ENCODE measurements at regions not wholly inside any gene's neighbourhood (a gene's known extent, or its start where the extent isn't known, plus 50 kb on each side); places are given as distances from the start of the nearest gene placed in this dataset.

DNA sequence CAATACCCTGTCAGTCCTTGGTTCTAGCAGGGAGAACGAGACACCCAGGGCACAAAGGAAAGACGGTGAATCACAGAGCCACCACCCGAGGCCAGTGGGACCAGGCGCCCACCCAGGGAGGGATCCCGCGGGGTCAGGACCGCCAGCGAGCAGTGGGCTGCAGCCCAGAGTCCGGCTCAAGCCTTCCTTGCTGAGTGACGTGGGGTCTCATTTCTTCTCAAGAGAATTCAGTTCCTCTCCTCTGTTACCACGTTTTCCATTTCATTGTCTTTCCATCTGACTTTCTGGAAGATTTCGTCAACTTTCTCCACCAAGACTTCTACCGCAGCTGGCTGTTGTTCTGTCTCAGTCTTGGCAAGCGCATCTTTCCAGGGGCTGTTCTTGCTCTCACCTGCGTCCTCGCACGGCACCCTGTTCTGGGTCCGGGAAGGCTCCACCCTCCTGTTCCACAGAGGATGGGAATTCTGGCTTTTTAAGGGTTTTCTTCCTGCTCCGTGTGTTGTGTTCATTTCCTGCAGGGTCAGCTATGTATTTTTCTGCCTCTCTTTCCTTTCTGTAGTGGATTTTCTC, 248.6 kb downstream of the NDUFA10 start:
- no peak for DNase-seq

DNA sequence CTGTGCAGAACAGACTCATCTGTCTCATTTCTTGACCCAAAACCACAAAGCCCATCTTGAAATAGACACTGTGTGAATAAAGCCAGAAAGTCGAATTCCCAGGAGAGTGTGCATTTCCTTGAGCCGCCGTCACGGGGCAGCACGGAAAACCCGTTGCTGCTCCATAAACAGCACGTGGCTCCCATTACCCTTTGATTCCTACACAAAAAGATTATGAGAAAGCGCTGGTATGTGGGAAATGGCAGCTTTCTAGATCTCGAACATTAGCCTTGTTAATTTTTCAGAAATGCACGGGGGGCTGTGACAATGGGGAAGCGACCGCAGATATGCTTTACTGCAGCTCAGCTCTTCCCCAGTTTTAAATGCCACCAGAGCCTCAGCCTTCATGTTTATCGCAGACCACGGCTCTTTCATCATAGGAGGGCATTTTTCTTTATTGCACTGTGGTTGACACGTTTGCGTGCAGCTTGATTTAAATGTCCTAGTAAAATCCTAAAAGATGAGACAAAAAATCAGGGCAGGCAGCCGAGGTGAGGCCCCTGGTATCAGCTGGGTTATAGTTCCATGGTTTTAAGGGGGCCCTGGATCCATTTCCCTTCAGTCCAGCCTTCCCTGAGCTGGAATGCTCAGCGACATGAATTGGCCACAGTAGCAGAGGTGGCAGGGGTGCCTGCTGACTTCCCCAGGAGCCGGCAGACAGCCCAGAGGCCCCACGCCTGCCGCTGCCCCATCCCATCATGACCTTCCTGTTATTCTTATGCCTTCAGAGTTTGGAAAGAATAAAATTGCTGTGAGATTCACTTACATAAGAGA, 249.3 kb downstream of the NDUFA10 start:
- DNase-seq, result no peak

DNA sequence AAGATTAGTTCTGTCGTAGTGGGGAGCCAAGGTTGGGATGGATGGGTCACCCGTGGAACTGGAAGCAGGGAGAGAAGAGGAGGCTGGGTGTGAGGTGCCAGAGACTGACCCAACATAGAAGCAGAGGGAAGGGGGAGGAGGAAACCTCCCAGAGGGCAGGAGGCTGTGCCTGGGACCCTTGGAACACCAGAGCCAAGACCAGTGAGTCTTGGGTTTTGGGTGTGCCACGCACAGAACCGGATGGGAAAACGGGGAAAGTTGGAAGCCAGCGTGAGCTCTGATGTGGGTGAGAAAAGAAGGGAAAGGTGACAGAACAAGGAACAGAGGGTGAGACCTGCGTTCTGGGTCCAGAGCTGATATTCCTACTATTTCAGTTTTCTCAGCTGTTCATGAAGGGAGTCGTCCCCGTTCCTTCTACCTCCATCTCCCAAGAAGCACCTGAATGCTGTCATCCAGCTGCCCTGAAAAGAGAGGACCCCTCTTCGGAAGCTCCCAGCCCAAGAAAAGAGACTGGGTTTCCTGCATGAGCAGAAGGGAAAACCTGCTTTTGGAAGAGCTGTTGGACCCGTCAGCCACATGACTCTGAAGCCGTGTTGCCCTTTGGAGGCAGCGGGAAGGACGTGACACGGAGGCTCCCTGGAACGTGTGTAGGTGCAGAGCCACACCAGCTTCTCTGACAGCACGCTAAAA, 250.1 kb downstream of the NDUFA10 start:
- DNase-seq, result no peak

DNA sequence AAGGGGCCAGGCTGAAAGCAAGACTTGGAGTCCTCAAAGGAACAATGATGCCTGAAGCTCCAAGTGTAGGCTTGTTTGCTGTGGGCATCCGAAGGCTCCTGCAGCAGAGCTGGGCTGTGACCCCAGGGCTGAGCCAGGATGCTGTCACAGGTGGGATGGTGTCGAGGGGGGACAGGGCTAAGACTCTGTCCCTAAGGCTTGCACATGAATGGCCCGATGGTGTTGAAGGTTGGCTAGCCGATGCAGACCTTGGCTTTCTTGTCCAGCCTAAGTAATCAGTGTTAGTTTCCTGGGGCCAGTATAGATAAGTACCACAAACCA, 251.0 kb downstream of the NDUFA10 start:
- no peak for DNase-seq

DNA sequence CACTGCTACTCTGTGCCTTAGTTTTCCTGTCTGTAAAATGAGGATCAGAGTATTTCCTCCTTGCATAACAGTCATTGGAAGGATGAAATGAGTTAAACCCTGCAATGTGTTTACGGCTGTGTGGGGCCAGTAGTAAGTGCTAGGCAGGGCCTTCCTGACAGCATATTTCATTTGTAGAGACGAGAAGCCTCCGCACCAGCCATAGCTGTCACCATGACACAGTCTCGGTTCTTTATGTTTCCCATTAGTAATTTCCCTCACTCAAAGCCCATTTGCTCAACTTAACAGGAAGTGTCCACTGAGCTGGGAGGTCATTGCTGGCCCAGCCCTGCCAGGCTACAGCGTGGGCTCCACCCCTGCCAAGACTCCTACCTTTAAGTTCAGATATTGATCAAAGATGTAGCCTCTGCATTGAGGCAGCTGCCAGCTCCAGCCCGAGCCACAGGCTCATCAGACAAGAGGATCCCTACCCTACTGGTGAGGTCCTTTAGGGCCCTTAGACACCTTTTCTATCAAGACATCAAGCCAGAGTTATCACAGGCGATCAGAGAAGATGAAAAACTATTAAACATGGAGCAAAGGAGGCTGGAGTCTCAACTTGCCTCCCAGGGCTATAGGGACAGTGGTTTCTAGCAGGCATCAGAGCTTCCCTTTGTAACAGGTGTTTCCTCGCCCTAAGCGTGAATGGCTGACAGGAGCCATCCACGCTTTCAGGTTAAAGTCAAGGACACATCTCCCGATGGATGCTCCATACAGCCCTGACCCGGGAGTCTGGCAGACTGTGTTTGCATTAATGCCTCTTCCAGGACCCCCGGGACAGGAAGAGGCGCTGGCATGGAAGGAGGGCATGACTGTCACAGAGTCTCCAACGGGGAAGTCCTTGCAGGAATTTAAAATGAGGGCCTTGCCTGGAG, 251.7 kb downstream of the NDUFA10 start:
- no peak for DNase-seq

DNA sequence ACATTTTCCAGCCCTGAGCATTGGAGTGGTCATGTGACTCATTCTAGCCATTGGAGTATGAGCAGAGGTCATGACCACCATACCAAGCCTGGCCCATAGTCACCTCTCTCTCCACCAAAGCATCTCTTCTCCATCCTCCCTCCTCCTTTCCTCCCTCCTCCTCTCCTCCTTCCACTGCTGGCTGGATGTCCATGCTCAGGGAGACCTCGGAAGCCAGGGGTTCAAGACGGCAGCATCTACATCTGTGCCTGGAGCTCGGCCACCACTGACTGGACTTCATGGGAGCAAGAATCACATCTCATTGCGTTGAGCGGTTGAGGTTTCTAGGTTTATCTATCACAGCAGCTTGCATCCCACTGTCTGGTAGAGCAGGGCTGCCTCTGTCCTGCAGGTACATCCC, 252.4 kb downstream of the NDUFA10 start:
- no peak for DNase-seq

DNA sequence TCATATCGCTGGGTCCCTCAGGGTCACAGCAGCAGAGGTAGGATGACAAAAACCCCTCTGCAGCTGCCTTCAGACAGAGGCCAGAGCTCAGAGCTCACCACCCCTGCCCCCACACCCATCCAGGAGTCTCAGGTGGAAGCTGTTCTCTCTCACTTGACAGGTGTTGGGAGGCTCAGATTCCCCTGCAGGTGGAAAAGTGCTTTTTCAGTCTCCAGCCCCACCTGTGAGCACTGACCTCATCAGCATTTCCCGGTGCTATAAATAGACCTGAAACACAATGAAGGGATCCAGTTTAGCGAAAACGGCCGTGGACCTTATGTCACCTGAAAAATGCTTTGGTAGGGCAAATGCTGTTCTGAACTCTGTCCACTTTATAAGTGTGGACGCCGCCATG, 254.9 kb downstream of the NDUFA10 start:
- no peak for DNase-seq

DNA sequence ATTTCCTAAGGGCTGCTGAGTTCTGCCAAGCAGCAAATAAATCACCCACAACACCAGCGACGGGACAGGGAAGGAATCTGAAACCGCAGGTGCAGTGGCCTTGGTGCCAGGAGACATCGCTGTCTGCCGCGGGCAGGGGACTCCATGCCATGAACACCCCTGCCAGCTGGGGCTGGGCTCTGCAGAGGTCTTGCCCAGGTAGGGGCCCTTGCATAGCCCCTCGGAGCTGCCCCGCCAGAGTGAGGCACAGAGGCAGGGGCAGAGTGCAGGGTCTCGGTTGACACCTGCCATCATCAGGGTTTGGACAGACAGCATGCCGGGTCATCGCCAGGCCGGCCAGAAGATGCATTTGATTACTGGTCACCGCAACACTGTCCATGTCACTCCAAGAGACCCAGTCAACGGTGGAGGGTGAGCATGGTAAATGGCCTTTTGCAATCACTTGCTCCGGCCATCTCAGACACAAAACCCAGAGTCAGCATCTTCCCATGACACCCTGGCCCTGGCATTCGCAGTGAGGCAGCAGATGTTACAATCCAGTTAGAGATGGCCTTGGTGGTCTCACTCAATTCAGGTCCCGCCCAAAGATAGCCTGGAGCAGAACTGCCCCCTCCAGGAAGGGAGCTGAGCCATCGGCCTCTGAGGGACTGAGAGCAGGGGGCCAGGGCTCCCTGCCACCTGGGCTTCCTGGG, 255.4 kb downstream of the NDUFA10 start:
- no peak for DNase-seq

DNA sequence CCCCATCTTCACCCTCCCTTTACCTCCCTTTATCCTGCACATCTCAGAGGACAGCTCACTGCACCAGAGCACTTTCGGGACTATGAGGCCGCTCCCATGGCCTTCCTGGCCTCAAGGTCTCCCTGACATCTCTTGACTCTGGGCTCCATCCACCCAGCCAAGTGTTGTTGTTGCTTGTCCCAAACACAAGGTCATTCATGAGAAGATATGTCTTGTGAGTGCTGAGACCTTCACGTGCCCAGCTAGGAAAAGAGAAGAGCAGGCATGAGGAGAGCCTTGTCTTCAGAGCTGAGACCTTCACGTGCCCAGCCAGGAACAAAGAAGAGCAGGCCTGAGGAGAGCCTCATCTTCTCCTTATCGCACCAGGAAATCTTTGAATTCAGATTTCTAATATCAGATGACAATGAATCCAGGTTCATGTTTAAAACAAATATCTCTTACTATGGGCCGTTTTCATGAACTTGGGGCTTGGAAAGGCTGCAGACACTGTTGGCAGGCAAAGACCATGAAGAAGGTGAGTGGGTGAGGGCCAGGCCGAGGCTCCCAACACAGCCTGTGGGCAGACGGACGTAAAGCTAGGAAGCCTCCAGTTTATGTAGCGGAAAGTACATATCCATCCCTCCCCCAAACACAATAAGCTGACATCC, 256.1 kb downstream of the NDUFA10 start:
- DNase-seq, result no peak

DNA sequence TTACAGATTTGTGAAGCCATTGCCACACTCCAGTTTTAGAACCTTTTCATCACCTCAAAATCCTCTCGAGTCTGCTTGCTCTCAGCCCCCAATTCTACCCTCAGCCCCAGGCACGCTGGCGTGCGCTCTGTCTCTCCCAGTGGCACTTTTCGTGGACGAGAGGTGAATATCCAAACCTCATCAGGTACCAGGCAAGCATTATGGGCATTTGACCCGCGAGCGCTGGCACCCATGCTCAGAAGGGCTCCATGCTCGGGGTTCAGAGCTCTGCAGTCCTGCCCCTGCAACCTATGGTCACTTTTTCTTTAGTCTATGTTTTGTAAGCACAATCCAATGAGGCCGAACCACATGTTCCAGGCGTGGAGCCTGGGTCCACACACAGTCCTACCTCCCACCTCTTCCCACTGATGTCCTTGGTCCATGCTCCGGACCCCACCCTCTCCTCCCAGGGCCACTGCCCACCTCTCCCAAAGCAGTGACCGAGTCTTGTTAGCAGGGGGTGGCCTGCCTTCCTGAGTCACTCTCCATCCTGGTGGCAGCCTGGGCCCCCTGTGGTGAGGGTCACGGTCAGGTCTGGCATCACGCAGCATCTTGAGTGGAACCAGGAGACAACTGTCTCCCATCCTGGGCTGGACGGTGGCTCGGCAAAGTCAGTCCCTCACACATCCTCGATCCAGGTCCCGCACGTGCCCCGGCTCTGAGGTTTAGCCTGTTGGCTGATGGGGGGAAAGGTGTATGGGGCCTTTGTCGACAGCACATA, 256.9 kb downstream of the NDUFA10 start:
- DNase-seq, result no peak

DNA sequence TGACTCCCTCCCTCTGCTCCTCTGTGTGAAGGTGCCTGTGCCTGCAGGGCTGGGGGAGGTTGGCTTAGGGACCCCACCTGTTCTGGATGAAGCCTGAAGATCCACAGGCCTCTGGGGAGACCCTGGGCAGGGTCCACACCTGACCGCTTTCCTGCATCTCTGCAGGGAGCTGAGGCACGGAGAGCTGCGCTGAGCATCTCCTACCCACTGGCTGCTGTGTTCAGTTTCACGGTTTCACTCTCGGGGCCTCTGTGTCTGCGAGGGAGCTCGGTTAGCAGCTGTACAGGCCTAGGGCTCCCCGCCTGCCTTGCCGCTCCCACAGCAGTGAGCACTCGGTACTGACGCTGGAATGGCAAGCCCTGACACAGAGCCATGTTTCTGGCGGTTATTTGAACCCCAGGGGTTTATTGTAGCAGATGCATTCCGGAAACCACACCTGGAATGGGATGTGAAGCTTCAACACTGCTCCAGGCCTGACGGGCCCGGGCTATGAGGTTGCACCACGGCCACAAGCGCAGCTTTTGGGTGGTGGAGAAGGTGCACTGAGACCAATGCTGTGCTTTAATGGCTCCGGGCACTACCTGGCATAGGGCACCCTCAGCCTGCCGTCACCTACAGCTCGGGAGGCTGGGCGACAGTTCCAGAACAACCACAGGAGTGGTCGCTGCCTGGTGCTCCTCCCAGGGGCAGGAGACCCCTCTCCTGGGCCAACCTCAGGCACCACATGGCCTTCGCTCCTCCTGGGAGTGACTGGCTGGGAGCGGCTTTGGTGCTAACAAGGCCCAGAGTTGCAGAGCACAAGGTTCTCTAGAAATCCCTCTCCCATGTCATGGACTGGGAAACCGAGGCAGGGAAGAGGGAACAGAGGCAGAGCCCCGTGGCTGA, 257.9 kb downstream of the NDUFA10 start:
- DNase-seq, result no peak

DNA sequence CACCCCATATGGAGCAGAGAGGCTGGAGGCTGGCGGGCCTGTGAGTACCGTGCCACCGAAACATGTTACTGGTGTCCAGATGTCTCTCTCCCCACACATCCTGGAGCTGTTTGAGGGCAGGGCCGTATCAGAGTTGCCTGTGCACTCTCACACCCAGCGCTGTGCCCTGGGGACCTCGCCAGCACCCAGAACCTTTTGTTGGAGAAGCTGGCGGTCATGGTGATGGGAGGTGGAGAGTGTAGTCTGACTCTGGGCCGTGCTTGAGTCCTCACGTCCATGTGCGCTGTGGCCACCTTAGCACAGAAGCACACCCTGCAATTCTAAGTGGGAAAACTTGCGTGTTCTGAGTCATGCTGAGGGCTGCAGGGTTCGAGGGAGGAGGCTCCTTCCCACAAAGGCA, 259.2 kb downstream of the NDUFA10 start:
- DNase-seq, result no peak

DNA sequence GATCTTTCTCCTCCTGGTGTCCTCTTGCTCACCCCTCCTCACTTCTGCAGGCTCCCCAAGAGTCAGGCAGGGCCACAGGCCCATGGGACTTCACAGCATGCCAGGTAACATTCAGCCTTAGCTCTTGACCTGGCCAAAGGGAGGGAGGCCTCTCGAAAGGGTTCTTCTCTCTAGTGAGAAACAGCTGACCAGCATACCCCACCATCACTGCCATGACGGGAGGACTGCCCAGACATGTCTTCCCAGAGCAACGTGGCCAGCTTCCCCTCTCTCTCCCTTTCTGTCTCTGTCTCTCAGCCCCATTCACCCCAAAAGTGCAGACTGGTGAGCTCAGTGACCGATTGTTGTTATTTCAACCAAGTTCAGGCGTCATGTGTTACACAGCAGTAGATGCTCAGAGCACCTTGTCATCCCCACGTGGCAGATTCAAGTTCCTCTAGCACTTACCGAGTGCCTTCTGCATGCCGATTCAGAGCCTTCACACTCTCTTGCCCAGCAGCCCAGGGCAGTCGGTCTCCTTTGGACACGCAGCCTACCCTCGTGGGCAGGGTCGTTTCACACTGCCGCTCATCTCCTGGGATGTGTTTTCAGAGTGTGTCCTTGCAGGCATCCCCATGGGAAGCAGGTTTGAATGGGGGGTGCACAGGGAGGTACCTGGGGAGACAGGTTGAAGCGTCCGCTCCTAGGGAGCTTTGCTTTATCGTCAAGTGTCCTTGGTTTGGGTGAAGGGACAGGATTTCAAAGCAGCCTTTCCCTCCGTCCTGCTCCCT, 259.9 kb downstream of the NDUFA10 start:
- no peak for DNase-seq

DNA sequence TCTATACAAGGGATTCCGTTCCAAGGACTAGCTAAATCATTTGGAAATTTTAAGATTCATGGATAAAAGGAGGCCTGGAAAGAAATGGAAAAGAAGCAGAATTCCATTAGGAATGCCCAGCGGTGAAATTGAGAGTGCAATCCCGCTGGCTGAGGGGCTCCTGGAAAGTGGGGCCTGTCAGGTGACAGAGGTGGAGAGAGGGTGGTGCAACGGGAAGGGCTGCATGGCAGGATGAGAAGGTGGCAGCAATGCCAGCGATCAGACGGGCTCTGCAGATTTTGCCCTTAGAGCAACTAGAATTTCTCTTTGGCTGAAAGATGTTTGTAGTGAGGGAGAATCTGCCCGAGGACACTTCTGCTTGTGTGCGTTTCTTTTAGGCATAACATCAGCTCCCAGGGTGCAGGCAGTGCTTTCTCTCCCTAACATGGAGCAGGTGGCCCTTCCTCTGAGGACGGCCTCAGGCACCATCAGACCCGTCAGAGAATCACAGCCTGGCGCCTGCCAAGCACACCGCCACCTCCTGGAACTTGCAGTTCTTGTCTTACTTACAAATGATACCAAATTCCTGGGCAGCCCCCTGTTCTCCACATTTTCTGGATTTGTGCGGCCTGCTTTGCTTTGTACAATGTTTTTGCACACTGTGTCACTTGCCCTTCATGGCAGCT, 261.6 kb downstream of the NDUFA10 start:
- no peak for DNase-seq

DNA sequence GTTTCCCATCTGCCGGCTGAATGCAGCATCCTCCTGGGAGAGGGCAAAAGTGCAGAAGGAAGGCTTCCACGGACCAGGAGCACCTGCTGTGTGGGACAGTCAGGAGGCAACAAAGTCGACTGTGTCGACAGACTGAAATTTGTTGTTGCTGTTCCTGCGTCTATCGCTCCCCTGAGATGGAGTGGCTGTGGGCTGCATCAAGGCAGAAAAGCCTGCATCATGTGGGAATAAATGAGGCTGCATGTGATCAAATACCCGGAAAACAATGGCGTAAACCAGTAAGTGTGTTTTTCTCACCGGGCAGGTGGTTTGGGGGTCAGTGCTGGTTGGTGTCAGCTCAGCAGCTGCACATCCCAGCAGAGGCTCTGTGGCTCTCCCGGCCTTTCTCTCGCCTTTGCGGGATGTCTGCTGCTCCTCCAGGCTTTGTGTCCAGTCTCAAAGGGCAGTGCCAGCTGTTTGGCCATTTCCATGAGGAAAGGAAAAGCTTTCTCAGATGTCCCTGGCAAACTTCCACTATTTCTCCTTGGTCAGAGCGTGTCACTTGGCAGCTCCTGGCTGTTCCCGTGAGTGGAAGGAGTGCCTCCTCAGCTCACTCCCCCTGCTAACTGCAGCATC, 262.4 kb downstream of the NDUFA10 start:
- no peak for DNase-seq

DNA sequence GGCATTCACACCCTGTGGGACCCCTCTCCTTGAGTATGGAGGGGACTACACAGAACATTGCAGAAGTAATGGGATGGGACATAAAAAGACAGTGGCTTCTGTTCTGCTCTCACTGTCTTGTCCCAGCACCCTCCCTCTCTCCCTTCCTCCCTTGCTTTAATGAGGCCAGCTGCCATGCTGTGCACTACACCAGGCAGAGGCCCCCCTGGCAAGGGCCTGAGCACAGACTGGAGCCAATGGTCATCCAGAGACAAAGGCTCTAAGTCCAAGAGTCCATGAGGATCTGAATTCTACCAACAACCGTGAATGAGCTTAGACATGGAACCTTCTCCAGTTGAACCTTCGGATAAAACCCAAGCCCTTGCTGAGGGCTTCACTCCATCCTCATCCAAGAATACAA, 263.0 kb downstream of the NDUFA10 start:
- no peak for DNase-seq

DNA sequence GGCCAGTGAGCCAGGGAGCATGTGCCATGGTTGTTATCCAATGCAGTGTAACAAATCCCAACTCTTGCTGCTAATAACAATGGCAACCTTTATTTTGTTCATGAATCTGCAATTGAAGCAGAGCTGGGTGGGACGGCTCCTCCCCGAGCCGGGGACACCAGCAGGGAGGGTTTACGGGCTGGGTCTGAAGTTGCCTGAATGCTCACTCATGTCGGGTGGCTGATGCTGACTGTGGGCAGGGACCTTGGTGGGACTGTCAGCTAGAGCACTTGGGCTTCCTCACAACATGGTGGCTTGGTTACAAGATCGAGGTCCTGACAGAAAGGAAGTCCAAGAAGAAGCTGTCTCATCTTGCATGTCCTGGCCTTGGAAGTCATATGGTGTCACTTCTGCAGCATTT, 264.5 kb downstream of the NDUFA10 start:
- no peak for DNase-seq

DNA sequence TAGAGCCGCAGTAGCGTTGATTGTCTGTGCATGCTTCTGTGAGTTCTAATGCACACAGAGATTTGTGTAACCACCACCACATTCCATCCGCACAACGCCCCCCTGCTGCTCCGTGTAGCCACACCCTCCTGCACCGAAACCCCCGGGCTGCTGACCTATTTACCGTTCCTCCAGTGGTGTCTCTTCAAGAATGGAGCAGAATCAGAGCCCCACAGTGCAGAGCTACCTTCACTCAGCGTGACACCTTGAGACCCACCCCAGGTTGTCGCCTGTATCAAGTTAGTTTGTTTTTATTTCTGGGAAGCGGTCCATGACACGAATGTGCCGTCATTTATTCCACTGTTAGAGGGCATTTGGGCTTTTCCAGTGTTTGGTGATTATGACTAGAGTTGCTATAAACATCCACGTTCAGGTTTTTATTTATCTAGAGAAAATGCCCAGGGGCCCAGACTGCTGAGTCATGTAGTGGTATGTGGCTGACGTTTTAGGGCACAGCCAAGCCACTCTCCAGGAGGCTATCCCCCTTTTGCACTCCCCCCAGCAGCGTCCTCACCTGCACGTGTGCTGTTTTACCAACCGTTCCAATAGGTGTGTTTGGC, 266.8 kb downstream of the NDUFA10 start:
- no peak for DNase-seq

Measured in KG1 (cell line).